ENCODE measurements at regions not wholly inside any gene's neighbourhood (a gene's known extent, or its start where the extent isn't known, plus 50 kb on each side); places are given as distances from the start of the nearest gene placed in this dataset.
"Not testable (repeated sequence)": the region's sequence is repeated elsewhere in the genome, so short reads cannot be mapped to it uniquely, and the experiment has no call there.

DNA sequence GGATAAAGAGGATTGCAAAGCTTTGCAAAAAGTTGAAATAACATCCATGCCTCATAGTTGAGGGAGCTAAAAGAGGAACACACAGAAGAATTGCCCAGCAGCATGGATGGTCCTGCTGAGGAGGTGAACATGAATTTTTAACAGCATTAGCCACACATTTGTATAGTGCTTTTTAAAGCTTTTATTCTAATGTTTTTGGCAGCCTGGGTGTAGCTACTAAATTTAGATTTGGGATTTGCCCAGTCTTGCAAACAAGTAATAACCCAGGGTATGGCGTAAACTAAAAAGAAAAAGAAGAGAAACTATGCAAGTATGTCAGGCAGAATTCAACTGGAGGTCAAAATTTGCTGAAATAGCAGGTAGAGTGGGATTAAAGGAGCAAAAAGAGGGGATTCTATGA is 75.1 kb upstream of the PTPRK start:
- no peak for DNase-seq
- TF ChIP-seq POLR2AphosphoS5 (IDR thresholded peaks at IDR 0.05) (no peak), POLR2A (IDR thresholded peaks at IDR 0.05) (no peak), EP300 (IDR thresholded peaks at IDR 0.05) (no peak)
- TF ChIP-seq, protein P1, sequence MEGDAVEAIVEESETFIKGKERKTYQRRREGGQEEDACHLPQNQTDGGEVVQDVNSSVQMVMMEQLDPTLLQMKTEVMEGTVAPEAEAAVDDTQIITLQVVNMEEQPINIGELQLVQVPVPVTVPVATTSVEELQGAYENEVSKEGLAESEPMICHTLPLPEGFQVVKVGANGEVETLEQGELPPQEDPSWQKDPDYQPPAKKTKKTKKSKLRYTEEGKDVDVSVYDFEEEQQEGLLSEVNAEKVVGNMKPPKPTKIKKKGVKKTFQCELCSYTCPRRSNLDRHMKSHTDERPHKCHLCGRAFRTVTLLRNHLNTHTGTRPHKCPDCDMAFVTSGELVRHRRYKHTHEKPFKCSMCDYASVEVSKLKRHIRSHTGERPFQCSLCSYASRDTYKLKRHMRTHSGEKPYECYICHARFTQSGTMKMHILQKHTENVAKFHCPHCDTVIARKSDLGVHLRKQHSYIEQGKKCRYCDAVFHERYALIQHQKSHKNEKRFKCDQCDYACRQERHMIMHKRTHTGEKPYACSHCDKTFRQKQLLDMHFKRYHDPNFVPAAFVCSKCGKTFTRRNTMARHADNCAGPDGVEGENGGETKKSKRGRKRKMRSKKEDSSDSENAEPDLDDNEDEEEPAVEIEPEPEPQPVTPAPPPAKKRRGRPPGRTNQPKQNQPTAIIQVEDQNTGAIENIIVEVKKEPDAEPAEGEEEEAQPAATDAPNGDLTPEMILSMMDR (IDR thresholded peaks at IDR 0.05), result no peak
- no peaks in the 10 kb centered on the region for H3K36me3 ChIP-seq
- 82 to 96% (median 92%) methylated on average over 1 of the region's 1 CpG for WGBS, 5 donors
- peaks cover 0 to 18% (median 6%) of the 10 kb centered on the region in 4 donors for H3K4me1 ChIP-seq
- H3K27me3 ChIP-seq, result no peaks in the 10 kb centered on the region
- intact Hi-C loops (cut with DNase I; ENCODE audit: low total_unique reads), result no loop called here
- no peak overlapping the region for H3K4me3 ChIP-seq
- H3K9me3 ChIP-seq, result peaks cover 0 to 7% (median 0%) of the 10 kb centered on the region in 4 donors
- no peak overlapping the region for H3K27ac ChIP-seq

DNA sequence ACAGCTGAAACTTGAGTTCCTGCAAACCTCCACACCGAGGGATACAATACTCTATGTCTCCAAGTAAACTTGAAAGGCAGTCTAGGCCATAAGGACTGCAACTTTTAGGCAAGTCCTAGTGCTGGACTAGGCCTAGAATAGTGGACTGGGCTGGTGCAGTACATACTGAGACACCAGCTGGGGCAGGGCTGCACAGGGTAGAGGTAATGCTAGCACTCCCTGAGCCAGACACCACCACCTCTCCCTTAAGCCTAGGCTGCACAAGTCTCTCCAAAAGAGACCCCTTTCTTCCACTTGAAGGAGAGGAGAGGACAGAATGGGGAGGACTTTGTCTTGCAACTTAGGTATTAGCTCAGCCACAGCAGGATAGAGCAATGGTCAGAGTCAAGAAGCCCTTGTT is 65.7 kb upstream of the PTPRK start:
- Histone ChIP-seq H3K27ac (no peak overlapping the region), H3K36me3 (no peaks in the 10 kb centered on the region), H3K9me3 (no peaks in the 10 kb centered on the region), H3K4me1 (no peaks in the 10 kb centered on the region), H3K27me3 (no peaks in the 10 kb centered on the region), H3K4me3 (no peak overlapping the region)
- DNase-seq, result no peak
- WGBS, 5 donors, result 90 to 100% (median 92%) methylated on average over 1 of the region's 1 CpG
- TF ChIP-seq POLR2AphosphoS5 (IDR thresholded peaks at IDR 0.05), result no peak
- TF ChIP-seq, protein P1 (IDR thresholded peaks at IDR 0.05), result no peak
- no peak for TF ChIP-seq EP300 (IDR thresholded peaks at IDR 0.05)
- TF ChIP-seq POLR2A (IDR thresholded peaks at IDR 0.05), result no peak
- intact Hi-C loops (cut with DNase I; ENCODE audit: low total_unique reads), result no loop called here

DNA sequence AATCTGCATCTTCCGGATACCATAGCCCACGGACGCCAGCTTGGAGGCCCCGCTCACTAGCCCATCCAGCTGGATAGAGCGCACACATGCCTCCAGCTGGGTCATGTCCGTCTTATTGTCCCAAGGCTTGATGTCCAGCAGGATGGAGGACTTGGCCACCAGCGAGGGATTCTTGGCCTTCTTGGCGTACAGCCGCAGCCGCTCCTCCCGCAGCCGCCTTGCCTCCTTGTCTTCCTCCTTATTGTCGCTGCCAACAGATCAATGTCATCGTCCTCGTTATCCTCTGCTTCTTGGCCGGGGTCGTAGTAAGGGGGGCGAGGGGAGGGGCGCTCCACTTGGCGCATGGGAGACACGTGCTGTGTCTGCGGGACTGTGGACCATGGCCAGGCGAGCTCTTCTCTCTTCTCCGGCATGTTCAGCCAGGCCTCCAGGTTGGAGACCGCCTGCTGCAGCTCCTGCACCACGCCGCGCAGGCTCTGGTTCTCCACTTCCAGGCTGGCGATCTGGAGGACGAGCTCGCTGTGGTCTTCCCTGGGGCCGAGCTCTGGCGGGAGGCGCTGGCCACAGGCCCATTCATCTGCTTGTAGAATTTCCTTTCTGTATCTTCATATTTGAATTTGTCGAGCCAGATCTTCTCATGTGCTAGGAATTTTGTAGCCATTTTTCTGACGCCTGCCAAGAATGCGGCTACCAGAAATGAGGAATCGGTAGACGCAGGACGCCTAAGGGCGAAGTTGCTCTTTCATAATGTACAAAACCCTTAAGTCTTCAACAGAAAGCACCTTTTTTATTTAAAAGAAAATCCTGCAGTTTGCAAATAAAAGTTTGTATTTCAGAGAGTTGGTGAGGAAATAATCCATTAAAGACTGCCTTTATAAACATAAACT is 60.1 kb upstream of the PTPRK start:
- TF ChIP-seq POLR2A (IDR thresholded peaks at IDR 0.05), result no peak
- TF ChIP-seq EP300 (IDR thresholded peaks at IDR 0.05), result no peak
- no peak for TF ChIP-seq POLR2AphosphoS5 (IDR thresholded peaks at IDR 0.05)
- TF ChIP-seq, protein P1 (IDR thresholded peaks at IDR 0.05), result no peak
- no peak overlapping the region for H3K4me3 ChIP-seq
- intact Hi-C loops (cut with DNase I; ENCODE audit: low total_unique reads), result no loop called here
- no peak for DNase-seq
- H3K9me3 ChIP-seq, result no peaks in the 10 kb centered on the region
- 95 to 98% (median 96%) methylated on average over 40 to 41 of the region's 41 CpGs for WGBS, 5 donors
- no peaks in the 10 kb centered on the region for H3K36me3 ChIP-seq
- no peak overlapping the region for H3K27ac ChIP-seq
- no peaks in the 10 kb centered on the region for H3K27me3 ChIP-seq
- no peaks in the 10 kb centered on the region for H3K4me1 ChIP-seq

DNA sequence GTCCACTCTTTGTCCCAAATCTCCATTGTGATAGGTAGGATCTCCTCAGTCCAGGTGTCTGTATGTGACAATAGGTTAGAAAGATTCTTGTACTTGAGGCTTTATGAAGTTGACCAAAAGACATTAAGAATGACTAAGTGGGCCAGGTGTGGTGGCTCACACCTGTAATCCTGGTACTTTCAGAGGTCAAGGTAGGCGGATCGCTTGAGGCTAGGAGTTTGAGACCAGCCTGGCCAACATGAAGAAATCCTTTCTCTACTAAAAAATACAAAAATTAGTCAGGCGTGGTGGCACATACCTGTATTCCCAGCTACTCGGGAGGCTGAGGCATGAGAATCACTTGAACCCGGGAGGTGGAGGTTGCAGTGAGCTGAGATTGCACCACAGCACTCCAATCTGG is 54.9 kb upstream of the PTPRK start:
- intact Hi-C loops (cut with DNase I; ENCODE audit: low total_unique reads); H3K27ac ChIP-seq; H3K36me3 ChIP-seq; DNase-seq; H3K9me3 ChIP-seq; H3K27me3 ChIP-seq; H3K4me1 ChIP-seq; H3K4me3 ChIP-seq: not testable (repeated sequence)
- WGBS, 5 donors, result 94 to 96% (median 96%) methylated on average over 5 of the region's 5 CpGs

DNA sequence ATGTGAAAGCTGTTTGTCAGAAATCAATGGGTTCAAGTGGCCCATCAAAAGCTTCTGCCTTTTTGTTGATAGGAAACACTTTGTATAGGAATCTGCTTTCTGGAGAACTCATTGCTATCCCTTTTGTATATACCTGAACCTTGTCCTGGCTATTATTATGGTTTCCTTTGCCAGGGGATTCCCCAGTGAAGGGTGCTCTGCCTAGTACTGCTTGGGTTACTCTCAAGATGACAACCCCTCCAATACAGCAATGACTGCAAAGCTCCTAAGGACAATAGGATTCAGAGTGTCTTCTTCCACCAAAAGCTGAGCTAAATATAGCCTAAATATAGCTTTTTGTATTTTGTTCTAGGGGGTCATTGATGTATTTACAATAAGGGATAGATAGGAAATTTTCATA is 54.0 kb upstream of the PTPRK start:
- intact Hi-C loops (cut with DNase I; ENCODE audit: low total_unique reads), result no loop called here
- TF ChIP-seq POLR2A (IDR thresholded peaks at IDR 0.05), result no peak
- TF ChIP-seq, protein P1 (IDR thresholded peaks at IDR 0.05), result no peak
- TF ChIP-seq POLR2AphosphoS5 (IDR thresholded peaks at IDR 0.05), result no peak
- TF ChIP-seq EP300 (IDR thresholded peaks at IDR 0.05), result no peak

More for the DNA sequence above, 54.0 kb upstream of the PTPRK start:
- H3K27ac ChIP-seq, result no peak overlapping the region
- H3K9me3 ChIP-seq, result no peaks in the 10 kb centered on the region
- H3K4me3 ChIP-seq, result no peak overlapping the region
- H3K27me3 ChIP-seq, result no peaks in the 10 kb centered on the region
- no peak for DNase-seq
- H3K36me3 ChIP-seq, result no peaks in the 10 kb centered on the region
- H3K4me1 ChIP-seq, result peaks cover 0 to 15% (median 10%) of the 10 kb centered on the region in 4 donors

Measured in stomach (tissue), 8 donors.